GM21717 (cell line): ENCODE measurements at regions not wholly inside any gene's neighbourhood (a gene's known extent, or its start where the extent isn't known, plus 50 kb on each side); places are given as distances from the start of the nearest gene placed in this dataset.

Experiments
- ATAC-seq: cut with Tn5 transposase; IDR thresholded peaks from one replicate; pipeline ENCODE4 v1.9.1; 2021; ENCODE audit warnings: mild to moderate bottlenecking, moderate library complexity; ENCODE audit not compliant: unreplicated experiment

DNA sequence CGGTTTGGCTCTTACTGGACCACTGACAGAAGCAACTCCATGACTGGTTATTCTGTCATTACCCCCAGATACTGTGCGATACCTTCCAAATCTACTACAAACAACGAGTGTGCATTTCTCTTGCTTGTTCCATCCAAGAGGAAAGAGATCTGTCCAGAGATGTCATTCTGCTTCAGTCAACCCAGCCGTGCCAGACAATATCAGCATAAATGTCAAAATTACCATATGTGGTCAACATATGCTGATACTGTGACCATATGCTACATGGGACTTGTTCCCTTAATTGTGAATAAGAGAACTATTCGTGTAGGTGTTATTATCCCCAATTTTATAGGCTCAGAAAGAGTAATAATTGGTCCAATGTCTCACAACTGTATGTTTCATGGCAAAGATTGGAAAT is 143.2 kb upstream of the PRSS1 start:
- no peak for ATAC-seq

DNA sequence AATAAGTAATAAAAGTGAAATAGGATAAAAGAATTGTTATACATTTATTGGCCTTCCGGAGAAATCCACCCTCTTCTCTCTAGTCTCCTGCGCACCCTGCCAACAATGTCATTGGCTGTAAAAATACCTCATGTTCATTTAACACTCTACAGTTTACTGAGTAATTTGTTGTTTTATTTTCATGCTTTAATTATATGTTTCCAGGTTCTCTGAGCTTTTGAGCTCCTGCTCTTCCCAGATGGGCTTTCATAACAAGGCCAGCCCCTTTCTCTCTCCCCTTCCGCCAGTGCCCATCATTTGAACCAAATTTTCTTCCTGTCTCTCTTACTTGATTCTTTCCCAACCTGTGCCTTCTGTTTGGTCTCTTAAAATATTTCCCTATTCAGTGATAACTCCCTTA is 144.6 kb upstream of the PRSS1 start:
- no peak for ATAC-seq

DNA sequence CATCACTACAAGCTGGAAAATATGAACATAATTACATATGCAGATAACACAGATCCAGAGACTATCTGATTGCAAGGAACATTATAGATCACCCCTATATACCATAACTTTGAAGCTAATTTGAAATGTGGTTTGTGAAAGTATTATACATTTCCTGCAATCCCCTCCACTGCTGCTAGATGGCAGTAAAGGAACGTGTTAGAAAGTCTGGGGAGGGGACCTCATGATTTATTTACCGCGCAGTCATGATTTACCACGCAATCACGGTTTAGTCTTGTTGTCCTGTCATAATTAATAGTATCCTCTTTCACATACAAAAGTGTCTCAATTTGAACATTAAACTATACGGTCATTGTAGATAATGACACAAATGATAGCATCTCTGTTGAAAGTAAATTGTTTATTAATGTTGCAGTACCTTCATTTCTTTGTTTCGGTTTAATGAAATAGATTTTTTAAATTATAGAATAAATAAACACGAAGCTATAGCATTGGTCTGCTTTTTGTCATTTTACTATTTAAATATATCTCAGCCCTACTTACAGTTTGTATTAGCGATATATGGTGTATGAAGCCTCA is 145.3 kb upstream of the PRSS1 start:
- no peak for ATAC-seq

DNA sequence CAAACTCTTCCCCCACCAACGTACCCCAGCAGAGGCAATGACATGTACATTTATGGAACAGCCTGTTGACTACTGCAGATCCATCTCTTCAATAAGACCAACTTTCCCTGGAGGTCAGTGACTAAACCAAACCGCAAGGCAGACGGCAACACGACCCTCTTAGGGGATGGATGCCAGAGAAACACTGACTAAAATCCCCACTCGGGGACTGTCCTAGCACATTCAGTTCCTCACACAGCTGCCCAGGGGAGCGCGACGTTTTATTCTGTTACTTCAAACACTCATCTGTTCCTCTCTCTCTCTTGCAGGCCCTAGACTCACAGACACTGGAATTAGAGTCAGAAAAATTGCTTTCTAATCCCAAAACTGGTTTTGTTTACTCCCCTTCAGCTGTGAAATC is 146.5 kb upstream of the PRSS1 start:
- no peak for ATAC-seq

DNA sequence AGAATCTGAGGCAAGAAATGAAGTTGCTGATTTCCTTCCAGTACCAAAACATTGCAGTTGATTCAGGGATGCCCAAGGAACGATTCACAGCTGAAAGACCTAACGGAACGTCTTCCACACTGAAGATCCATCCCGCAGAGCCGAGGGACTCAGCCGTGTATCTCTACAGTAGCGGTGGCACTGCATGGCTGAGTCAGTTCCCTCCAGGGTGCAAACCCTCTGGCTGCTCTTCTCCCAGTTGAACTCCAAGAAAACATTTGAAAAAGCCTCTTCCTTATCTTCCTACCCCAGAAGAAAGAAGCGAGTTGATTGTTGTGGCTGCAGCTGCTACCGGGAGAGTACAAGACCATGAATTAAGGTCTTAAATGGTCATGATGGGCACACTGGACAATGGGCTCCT is 147.1 kb upstream of the PRSS1 start:
- ATAC-seq: no peak

DNA sequence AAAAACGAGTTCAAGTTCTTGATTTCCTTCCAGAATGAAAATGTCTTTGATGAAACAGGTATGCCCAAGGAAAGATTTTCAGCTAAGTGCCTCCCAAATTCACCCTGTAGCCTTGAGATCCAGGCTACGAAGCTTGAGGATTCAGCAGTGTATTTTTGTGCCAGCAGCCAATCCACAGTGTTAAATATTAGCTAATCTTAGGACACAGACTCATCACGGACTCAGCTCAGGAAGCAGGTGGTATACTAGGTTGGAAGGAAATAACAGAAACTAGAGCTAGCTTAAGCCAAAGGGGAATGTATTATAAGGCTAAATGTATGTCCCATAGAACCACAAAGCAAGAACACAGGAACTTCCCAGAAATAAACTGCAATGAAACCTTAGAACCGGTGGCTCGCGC is 151.0 kb upstream of the PRSS1 start:
- no peak for ATAC-seq

DNA sequence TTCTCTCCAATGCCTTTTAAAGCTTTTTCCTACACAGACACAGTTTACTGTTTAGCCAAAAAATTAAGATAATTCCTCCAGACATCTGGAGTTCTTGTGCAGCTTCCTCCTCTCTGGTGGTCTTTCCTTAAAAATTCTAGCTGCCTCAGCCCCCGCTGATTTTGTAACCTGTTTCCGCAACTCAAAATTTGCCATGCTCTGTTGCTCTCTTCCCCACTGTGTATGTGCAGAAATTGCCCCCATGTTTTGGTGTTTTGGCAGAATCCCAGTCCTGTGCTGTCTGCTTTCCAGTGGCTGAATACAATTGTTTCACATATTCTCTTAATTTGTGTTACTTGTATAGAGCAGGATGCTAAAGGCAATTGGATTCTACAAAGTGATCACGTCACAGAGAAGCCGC is 151.7 kb upstream of the PRSS1 start:
- no peak for ATAC-seq

DNA sequence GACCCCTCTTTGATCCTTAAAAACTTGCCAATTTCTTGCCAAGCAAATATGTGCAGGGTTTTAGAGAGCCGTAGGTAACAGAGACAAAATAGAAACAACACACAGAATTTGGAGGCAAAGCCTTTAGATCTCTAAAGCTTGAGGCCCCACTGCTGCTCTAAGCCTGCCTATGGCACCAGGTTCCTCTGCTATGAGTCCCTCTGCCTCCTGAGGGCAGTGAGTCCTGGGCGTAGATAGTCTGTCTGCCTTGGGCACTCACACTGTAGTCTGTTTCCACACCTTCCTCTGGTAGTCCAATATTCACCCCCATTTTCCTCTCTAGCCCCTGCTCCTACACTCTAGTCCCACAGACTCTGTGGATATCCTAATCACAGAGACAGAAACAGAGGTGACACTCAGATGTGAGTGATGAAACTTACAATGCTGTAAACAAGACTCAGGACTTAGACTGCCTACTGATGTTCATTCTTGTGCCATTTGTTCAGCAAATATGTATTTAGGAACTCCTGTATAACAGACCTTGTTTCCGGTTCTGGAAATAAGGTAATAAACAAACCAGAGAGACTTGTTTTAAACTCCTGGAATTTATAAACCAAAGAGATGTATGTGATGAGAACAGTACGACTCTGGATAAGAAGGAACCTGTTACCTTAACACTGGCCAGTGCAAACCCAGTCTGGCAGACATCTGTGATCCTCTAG is 153.3 kb upstream of the PRSS1 start:
- ATAC-seq: no peak

DNA sequence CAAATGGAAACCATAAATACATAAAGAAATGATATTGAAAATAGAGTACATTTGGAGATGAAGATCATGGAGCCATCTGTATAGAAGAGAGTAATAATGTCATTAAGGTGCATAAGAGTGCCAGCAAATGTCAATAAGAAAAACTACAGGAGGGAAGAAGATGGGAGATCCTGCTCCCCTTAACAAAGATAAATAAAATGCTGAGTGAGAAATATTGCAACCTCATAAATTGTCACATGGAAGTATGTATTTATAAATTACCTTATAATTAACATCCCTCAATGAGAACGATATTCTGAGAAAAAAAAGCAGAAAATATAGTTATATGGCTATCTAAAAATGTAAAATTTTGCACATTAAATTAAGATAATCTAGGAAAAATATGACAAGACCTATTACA is 155.2 kb upstream of the PRSS1 start:
- ATAC-seq: no peak

DNA sequence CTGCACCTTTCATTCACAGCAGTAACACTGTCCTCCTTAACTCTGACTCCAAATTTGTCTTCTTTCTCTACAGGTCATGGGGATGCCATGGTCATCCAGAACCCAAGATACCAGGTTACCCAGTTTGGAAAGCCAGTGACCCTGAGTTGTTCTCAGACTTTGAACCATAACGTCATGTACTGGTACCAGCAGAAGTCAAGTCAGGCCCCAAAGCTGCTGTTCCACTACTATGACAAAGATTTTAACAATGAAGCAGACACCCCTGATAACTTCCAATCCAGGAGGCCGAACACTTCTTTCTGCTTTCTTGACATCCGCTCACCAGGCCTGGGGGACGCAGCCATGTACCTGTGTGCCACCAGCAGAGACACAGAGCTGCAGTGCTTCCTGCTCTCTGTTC is 156.2 kb upstream of the PRSS1 start:
- no peak for ATAC-seq

DNA sequence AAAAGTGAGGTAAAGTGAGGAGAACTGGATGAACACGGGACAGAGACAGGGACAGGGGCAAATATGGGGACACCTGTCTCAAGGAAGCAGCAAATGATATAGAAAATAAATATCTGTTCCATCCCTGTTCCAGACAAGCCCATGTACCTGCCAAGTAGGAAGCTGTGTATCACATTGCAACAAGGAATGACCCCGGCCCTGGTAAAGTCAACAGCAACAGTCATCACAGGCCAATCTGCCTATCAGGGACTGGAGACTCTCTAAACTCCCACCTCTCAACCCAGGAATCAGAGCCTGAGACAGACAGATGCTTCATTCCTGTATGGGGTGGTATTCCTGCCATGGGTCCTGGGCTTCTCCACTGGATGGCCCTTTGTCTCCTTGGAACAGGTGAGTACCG is 156.6 kb upstream of the PRSS1 start:
- no peak for ATAC-seq

DNA sequence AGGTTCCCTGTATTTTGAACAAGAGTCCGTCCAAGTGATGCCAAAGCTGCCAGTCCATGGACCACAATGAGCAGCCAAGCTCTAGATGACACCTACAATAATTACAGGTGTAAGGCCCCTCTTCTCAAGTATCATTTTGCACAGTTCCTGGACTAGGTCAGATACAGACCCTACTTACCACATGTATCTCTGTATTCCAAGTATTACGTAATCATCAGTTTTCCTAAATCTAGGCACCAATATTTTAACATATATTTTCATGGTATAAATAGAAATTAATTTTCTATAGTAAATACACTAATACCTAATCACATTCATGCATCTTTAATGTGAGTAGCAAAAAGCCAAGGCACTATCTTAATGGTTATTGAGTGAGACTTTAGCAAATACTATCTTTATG is 157.0 kb upstream of the PRSS1 start:
- no peak for ATAC-seq

DNA sequence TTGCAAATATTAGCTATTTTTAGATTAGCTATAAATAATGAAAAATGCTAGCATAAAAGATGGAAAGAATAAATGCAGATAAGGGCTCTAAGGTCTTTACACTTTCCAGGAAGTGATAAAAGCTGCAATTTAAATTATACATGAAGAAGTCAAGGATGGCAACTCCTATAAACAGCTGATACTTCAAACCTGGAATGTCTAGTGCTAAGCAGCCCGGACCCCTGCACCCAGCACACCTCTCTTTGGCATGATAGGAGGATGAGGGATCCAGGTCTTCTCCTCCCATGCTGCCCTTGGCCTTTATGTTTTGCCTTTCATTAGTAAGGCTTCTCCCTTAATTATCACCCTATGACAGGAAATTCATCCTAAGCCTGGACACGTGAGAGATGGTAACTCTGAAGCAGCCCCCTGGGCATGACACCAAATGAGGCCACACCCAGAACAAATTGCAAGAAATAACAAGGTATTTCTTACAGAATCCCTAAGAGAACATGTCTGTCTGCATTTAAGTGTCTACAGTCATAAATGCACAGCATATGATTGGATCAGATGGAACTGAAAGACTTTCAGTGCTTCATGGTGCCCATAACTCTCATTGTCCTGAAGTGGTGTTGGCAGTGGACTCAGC is 158.3 kb upstream of the PRSS1 start:
- ATAC-seq: no peak

DNA sequence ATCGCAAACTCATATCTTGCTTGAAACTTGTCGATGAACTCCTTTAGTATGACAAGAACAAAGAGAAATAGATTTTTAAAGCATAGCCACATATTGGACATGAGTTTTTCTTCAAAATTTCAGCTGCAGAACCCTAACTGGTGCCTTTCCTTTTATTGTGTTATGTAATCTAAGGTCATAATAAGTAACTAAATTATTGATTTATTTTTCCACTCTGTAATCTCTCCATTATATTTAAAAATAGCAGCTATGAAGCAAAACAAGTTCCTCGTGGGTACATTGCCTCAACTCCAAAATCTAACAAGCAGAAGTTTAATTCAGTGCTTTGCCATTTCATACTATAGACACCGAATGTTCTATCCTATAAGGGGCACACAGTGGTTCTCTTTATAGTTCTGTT is 159.2 kb upstream of the PRSS1 start:
- ATAC-seq: no peak

DNA sequence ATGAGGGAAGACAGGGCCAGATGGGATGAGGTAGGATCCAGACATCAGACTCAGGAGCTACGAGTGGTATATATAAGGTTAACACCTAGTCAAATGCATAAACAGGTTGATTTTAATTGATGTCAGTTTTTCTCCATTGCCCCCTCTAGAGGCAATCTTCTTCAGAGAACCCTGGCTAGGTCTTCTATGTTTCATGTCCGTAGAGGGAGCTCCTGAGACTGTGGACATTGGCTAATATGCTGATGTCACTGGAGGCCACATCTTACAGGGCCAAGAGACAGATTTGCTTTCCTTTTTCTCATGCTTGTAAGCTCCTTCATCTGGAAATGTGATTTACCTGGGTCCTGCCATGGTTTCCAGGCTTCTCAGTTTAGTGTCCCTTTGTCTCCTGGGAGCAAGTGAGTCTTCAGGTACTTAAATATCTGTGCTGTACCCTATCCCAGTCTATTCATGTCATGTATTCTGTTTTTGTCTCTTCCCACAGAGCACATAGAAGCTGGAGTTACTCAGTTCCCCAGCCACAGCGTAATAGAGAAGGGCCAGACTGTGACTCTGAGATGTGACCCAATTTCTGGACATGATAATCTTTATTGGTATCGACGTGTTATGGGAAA is 161.6 kb upstream of the PRSS1 start:
- ATAC-seq: peak; percentile 66

DNA sequence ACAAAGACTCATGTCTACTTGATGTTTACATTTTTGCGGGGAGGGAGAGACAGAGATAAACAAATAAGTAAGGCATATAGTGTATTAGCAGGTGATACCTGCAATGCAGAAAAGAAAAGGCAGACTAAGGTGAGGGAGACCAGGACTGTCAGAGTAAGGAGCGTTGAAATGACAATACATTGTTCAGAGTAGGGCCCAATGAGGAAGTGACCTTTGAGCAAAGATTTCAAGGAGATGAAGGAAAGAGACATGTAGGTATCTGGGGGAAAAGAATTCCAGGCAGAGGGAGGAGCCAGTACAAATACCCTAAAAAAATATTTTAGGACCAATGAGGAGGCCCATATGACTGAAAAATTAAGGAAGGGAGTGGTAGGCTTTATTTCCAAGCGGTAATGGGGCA is 162.7 kb upstream of the PRSS1 start:
- no peak for ATAC-seq

DNA sequence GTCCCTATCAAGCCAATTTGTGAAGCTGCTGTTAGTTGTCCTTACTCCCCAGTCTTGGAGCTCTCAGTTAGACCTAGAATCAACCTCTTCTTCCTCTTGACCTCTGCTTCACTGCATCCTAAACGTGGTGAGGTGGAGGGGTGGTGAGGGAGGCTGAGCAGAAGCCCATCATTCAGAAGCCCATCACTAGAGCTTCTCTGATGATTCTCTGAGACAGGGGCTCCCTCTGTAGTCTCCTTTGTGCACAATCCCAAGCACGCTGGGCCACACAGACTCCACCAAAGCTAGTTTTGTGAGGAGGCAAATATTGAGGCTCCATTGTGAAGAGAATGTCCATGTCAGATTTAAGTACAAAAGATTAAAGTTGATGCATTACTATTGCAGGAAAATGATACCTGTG is 163.8 kb upstream of the PRSS1 start:
- ATAC-seq: no peak

DNA sequence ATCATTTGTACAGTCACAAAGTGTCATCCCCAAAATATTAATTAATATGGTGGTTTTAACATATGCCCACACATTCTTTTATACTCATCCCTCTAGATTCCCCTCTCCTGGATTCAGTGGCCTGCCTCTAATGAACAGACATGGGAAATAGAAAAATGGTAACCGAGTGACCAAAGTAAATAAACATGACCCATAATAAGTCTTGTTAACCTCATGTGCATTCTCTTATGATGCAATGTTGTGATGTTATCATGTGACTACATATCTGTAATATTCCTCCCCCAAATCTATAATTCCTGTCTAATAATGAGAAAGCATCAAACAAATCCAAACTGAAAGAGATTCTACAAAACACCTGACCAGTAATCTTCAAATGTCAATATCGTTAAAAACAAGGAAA is 164.5 kb upstream of the PRSS1 start:
- ATAC-seq: no peak

DNA sequence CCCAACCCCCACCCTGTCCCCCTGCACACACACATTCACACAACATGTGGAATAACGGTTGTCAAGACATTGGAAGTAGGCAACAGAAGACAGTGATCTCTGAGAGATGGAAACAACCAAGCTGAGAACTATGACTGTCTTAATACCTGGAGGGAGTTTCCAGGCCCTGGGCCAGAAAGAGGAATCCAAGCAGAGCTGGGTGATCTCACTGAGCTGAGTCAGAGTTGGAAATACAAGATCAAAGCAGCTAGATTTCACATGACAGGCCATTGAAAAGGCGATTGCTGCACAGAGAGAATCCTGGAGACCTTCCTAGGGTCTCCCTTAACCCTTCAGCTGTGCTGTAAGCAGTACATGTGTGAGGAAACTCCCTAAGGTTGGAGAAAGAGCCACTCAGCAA is 165.8 kb upstream of the PRSS1 start:
- peak; percentile 80 for ATAC-seq

DNA sequence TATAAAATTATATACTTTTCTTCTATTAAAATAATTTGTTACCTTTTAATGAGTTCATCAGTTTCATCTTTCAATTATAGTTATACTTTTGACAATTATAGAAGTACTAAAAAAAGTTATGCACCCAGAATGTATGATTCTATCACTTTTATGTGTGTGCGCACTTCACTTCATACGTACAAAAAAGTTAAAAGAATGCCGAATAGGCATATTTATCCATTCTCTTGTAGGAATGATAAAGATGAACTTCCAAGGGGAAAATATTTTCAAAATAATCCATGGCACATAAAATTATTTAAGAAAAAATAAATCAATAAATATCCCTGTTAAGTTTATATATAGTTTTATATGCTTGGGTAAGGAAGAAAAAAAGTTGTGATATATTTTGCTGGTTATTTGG is 166.9 kb upstream of the PRSS1 start:
- no peak for ATAC-seq

DNA sequence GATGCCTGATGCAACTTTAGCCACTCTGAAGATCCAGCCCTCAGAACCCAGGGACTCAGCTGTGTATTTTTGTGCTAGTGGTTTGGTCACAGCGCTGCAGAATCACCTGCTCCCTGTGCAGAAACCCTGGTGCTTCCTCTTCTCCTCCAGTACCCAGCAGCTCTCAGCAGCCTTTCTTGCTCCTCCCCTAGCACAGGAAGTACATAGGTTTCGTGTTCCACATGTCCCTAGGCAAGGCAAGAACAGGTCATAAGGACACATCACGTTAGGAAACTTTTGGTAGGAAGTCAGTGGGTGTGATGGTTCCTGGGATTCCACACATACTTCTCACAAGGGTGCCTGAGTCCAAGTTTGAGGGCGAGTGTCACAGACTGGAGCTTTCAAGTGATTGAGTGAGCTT is 167.9 kb upstream of the PRSS1 start:
- peak; percentile 79 for ATAC-seq

DNA sequence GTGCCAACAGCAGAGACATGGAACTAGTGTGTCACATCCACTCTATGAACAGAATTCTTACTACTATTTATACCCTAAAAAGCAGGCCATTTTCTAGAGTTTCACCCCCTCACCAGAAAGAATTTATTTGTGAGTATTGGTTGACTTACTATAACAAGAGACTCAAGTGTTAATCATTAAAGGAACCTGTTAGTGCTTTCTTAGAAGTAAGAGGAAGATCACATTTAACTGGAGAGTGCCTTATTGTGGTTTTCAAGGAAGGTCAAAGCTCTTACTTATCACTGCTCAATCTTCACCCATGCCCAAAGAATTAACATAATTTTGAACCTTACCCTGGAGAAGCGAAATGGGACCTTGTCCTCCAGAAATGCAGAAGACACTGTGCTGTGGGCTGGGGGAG is 169.3 kb upstream of the PRSS1 start:
- ATAC-seq: no peak
